GM12875 (cell line): ENCODE measurements at regions not wholly inside any gene's neighbourhood (a gene's known extent, or its start where the extent isn't known, plus 50 kb on each side); places are given as distances from the start of the nearest gene placed in this dataset.

Experiments used
- H3K4me3 ChIP-seq: one replicate; pipeline ENCODE4 v1.5.1; 2011; ENCODE audit warnings: low read depth, low read length, control low read depth
- TF ChIP-seq, protein P1 (sequence below): IDR thresholded peaks from 2 replicates; pipeline ENCODE4 v1.5.1; 2011; ENCODE audit warnings: low read depth, mild to moderate bottlenecking, control low read depth, inconsistent platforms, low read length, moderate library complexity, borderline replicate concordance; ENCODE audit not compliant: insufficient read depth

DNA sequence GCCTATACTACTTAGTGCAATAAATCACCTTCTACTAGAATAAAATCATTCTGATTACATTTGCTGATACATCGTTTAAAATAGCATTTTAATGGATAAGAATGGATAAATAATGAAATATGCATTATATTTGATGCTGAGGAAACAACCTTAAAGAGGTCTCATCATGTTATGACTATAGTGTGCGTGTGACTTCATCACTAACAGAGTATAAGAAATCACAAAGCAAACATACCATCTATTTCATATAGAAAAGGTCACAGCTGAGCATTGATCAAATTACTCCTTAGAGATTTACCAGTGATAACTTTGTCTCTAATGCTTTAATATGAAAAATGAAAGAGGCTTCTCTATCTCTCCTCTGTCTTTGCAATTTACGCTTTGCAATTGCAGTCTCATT is 1620.3 kb upstream of the SLC10A2 start:
- TF ChIP-seq, protein P1, sequence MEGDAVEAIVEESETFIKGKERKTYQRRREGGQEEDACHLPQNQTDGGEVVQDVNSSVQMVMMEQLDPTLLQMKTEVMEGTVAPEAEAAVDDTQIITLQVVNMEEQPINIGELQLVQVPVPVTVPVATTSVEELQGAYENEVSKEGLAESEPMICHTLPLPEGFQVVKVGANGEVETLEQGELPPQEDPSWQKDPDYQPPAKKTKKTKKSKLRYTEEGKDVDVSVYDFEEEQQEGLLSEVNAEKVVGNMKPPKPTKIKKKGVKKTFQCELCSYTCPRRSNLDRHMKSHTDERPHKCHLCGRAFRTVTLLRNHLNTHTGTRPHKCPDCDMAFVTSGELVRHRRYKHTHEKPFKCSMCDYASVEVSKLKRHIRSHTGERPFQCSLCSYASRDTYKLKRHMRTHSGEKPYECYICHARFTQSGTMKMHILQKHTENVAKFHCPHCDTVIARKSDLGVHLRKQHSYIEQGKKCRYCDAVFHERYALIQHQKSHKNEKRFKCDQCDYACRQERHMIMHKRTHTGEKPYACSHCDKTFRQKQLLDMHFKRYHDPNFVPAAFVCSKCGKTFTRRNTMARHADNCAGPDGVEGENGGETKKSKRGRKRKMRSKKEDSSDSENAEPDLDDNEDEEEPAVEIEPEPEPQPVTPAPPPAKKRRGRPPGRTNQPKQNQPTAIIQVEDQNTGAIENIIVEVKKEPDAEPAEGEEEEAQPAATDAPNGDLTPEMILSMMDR: no peak

DNA sequence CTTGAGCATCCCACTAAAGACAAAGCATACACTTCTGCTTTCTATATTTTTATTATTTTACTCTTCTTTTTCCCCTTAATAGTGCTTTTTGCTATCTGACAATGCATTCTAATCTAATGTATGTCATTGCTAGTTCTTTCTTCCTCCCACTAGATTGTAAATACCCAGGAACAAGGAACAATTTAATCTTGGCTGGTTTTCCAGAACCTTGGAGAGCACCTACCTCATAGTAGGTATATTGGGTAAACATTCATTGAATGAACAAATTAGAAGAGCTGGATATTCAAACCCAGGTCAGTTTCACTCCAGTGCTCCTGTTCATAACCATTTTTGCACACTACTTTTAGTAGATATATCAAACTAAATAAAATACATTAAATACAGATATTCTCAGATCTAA is 1617.6 kb upstream of the SLC10A2 start:
- TF ChIP-seq, protein P1: no peak
- no peak overlapping the region for H3K4me3 ChIP-seq

More for the DNA sequence above, 1620.3 kb upstream of the SLC10A2 start:
- H3K4me3 ChIP-seq: no peak overlapping the region

DNA sequence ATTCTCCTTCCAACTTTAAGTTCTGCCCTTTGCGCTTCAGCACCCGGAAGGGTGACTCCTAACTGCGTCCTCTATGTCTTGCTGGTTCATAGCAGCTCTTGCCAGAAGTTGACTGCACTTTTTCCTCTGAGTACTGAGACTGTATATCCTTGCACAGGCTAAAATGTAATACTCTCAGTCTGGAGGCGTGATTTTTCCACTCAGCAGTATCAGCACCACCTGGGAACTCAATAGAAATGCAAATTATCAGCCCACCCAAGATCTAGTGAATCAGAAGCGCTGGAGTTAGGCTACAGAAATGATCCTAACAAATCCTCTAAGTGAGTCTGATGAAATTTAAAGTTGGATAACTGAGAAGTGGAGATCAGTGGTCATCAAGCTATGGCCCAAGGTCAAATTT is 1611.9 kb upstream of the SLC10A2 start:
- H3K4me3 ChIP-seq: no peak overlapping the region
- TF ChIP-seq, protein P1: no peak

DNA sequence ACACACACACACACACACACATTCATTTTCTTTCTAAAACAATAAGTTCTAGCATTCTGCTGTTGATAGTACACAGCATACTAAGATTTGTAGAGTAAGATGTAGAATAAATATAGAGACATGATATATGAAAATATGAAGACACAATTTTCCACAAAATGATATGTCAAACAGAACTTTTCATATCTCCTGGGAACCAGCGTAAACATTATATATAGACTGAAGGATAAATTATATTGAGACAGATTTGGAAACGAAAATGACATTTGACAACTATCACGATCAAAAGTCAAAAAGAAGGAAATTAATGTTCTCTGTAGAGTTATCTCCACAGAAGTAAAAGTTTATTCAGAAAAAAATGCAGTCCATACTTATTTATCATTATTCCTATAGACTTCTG is 1605.7 kb upstream of the SLC10A2 start:
- no peak overlapping the region for H3K4me3 ChIP-seq
- TF ChIP-seq, protein P1: no peak

DNA sequence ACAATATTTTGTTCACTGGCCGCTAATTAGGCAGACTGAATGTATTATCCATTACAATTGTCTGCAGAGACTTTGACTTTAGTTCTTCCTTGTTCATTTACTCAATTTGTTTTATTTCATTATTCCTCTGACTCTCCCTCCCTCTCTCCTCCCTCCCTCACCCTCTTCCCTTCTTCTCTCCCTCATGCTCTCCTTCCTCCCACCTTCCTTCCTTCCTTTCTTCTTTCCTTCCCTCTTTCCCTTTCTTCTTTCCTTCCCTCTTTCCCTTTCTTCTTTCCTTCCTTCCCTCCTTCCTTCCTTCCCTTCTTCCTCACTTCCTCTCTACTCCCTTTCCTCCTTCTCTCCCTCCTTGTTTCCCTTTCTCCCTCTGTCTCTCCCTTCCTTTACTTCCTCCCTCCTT is 1591.0 kb upstream of the SLC10A2 start:
- no peak overlapping the region for H3K4me3 ChIP-seq
- TF ChIP-seq, protein P1: no peak

DNA sequence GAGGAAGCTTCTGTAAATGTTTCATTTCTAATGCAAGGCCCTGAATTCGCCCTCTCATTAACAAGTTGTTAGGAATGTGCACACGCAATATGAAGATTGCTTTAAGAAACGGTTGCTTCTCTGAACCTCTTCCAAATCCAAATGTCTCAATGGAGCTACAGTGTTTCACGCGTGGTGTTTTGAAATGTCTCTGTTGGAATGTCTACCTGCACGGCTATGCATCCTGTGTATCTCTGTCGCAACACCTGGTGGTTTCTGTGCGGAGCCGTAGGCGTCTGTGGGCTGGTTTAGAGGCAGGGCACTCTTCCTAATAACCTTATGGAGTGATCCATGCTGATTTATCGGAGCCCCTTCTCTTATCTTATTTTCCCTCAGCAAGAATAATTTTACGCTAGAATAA is 1584.2 kb upstream of the SLC10A2 start:
- TF ChIP-seq, protein P1: no peak
- H3K4me3 ChIP-seq: no peak overlapping the region

DNA sequence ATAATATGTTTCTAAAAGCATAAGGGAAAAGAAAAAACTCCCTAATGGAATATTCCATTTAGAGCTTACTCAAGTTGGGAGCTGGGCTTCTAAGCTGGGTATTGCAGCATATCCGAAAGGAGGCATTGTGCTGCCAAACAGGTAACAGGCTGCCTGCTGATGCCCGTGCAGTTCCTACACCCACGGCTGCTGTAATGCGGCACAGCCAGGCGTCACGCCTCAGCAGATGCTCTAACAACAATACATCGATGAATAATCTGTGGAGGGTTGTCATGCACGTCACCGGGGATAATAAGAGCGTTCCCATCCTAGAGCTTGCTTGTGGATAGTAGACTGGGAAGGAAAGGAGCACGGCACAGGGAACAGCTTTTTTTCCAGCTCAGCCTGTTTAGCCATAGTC is 1582.1 kb upstream of the SLC10A2 start:
- TF ChIP-seq, protein P1: no peak
- H3K4me3 ChIP-seq: no peak overlapping the region
